Gastrocnemius medialis (tissue), 4 donors: ENCODE measurements at regions not wholly inside any gene's neighbourhood (a gene's known extent, or its start where the extent isn't known, plus 50 kb on each side); places are given as distances from the start of the nearest gene placed in this dataset.

Source experiments
- POLR2A ChIP-seq, 2 donors: fragments of 450-650 bp; IDR thresholded peaks; one replicate each; pipeline ENCODE4 v1.6.1; 2017; ENCODE audit warnings: antibody characterized with exemption in 2 of 2, mild to moderate bottlenecking in 2 of 2, moderate library complexity in 2 of 2
- TF ChIP-seq, protein P1 (sequence below), 5 experiments: fragments of 450-650 bp in 3 of 5; fragments of 200-600 bp in 2 of 5; sonication (generic) in 2 of 5; IDR thresholded peaks in 4 of 5; conservative IDR thresholded peaks in 1 of 5; 1 replicate in 4 of 5; 2 replicates in 1 of 5; pipeline ENCODE4 v1.5.1; 2016 to 2019; ENCODE audit warnings: antibody characterized with exemption in 5 of 5, mild to moderate bottlenecking in 3 of 5, moderate library complexity in 3 of 5

DNA sequence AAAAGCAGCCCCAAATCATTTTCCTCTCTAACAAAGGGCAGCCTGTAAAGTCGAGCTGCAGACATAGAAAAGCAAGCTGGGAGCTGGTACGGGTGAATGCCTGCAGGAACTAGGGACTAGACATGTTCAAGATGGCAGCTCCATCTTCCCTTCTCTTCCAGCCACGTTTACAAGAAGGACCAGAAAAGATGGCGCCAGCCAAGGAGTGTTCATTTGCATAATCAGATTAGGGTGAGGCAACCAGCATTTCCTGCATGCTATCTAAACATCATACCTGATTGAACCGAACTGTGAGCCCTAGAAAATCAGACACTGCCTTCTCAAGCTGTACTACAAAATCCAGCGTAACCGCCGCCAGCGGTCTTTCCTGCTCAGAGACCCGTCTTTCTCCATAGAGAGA is 896.8 kb downstream of the CDH11 start:
- TF ChIP-seq, protein P1, sequence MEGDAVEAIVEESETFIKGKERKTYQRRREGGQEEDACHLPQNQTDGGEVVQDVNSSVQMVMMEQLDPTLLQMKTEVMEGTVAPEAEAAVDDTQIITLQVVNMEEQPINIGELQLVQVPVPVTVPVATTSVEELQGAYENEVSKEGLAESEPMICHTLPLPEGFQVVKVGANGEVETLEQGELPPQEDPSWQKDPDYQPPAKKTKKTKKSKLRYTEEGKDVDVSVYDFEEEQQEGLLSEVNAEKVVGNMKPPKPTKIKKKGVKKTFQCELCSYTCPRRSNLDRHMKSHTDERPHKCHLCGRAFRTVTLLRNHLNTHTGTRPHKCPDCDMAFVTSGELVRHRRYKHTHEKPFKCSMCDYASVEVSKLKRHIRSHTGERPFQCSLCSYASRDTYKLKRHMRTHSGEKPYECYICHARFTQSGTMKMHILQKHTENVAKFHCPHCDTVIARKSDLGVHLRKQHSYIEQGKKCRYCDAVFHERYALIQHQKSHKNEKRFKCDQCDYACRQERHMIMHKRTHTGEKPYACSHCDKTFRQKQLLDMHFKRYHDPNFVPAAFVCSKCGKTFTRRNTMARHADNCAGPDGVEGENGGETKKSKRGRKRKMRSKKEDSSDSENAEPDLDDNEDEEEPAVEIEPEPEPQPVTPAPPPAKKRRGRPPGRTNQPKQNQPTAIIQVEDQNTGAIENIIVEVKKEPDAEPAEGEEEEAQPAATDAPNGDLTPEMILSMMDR (IDR thresholded peaks at IDR 0.05 in 4 of 5, conservative IDR thresholded peaks at IDR 0.05 in 1 of 5), result no peak
- TF ChIP-seq POLR2A (IDR thresholded peaks at IDR 0.05), result no peak
